ENCODE measurements at regions not wholly inside any gene's neighbourhood (a gene's known extent, or its start where the extent isn't known, plus 50 kb on each side); places are given as distances from the start of the nearest gene placed in this dataset.

DNA sequence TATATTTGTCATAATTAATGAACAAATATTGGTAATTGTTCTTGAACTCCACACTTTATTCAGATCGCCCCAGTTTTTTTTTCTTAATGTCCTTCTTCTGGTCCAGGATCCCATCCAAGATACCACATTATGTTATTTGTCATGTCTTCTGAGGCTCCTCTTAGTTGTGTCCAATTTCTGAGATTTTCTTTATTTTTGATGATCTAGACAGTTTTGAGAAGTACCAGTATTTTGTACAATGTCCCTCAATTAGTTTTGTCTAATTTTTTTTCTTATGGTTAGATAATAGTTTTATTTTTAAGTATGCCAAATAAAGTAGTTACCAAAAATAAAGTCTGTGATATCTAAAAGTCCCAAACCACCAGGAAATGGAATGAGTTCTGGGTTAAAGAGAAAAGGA is 440.8 kb upstream of the ATP2B1 start:
- DNase-seq (no peak), ATAC-seq (no peak)
- TF ChIP-seq, protein P1, sequence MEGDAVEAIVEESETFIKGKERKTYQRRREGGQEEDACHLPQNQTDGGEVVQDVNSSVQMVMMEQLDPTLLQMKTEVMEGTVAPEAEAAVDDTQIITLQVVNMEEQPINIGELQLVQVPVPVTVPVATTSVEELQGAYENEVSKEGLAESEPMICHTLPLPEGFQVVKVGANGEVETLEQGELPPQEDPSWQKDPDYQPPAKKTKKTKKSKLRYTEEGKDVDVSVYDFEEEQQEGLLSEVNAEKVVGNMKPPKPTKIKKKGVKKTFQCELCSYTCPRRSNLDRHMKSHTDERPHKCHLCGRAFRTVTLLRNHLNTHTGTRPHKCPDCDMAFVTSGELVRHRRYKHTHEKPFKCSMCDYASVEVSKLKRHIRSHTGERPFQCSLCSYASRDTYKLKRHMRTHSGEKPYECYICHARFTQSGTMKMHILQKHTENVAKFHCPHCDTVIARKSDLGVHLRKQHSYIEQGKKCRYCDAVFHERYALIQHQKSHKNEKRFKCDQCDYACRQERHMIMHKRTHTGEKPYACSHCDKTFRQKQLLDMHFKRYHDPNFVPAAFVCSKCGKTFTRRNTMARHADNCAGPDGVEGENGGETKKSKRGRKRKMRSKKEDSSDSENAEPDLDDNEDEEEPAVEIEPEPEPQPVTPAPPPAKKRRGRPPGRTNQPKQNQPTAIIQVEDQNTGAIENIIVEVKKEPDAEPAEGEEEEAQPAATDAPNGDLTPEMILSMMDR (IDR thresholded peaks at IDR 0.05) = no peak
- Histone ChIP-seq H3K9me3 (no peaks in the 10 kb centered on the region), H3K4me3 (no peak overlapping the region), H3K27me3 (no peaks in the 10 kb centered on the region), H3K36me3 (no peaks in the 10 kb centered on the region), H3K27ac (no peak overlapping the region), H3K4me1 (no peaks in the 10 kb centered on the region)
- intact Hi-C loops (cut with DNase I) = no loop called here

DNA sequence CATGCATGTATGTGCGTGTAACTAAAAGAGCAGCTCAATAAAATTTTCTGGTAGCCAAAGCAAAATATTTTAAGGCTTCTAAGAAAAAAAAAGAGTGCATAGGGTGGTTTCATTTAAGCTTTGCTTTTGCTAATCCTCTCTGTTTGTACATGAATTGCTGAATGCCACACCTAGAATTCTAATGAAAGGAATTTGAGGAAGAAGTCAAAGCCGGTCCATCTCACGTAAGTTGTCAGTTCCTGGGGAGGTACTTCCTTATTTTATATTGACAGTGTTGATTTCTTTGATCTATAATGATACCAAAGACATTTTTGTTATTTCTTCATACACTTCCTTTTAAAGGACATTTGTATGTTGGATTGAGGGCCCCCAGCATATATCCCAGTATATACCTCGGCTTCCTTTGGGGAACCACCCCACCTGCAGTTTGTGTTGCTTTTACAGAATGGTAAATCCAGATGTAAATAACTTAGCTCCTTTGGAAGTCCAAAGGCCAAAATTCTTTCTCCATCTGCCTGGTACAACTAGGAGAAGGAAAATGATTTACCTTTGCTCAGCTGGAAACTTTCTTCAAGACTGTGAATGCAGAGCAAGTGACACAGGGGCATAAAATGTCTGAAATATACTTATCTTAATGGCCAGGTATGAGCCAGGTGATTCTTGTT is 420.9 kb upstream of the ATP2B1 start:
- no peaks in the 10 kb centered on the region for H3K27me3 ChIP-seq
- H3K4me3 ChIP-seq = no peak overlapping the region
- no peak overlapping the region for H3K27ac ChIP-seq
- H3K9me3 ChIP-seq = no peaks in the 10 kb centered on the region
- H3K4me1 ChIP-seq = no peaks in the 10 kb centered on the region
- DNase-seq (no peak), ATAC-seq (no peak)
- intact Hi-C loops (cut with DNase I) = no loop called here
- TF ChIP-seq, protein P1 (IDR thresholded peaks at IDR 0.05) = no peak
- H3K36me3 ChIP-seq = no peaks in the 10 kb centered on the region

DNA sequence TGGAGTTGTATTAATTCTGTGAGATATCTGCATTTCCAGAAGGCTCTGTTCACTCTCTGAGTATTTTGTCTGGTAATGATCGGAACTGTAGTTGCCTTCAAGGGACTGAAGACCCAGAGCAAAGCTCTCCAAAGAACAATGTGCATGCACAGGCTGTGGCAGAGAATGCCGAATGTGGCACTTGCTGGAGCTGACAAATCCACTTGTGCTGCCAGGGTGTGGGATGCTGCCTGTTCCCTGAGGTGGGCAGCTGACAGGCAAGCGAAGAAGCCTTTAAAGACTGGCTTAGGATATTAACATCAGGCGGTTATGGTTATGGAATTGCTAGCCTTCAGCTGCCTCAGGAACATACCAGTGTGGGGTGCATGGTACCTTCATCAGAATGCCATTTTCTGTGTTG is 419.9 kb upstream of the ATP2B1 start:
- Histone ChIP-seq H3K4me1 (no peaks in the 10 kb centered on the region), H3K4me3 (no peak overlapping the region), H3K9me3 (no peaks in the 10 kb centered on the region), H3K27ac (no peak overlapping the region), H3K27me3 (no peaks in the 10 kb centered on the region), H3K36me3 (no peaks in the 10 kb centered on the region)
- TF ChIP-seq, protein P1 (IDR thresholded peaks at IDR 0.05) = no peak
- ATAC-seq (no peak), DNase-seq (no peak)
- intact Hi-C loops (cut with DNase I) = no loop called here

DNA sequence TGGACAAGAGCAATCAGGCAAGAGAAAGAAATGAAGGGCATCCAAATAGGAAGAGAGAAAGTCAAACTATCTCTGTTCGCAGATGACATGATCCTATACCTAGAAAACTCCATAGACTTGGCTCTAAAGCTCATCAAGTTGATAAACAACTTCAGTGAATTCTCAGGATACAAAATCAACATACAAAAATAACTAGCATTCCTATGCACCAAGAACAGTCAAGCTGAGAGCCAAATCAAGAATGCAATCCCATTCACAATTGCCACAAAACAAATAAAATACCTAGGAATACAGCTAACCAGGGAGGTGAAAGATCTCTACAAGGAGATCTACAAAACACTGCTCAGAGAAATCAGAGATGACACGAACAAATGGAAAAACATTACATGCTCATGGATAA is 417.5 kb upstream of the ATP2B1 start:
- Histone ChIP-seq H3K4me1 (no peaks in the 10 kb centered on the region), H3K27me3 (no peaks in the 10 kb centered on the region), H3K27ac (no peak overlapping the region), H3K36me3 (no peaks in the 10 kb centered on the region), H3K4me3 (no peak overlapping the region), H3K9me3 (peaks cover 0 to 2% of the 10 kb centered on the region in 2 donors)
- DNase-seq = no peak
- TF ChIP-seq, protein P1 (IDR thresholded peaks at IDR 0.05) = no peak
- intact Hi-C loops (cut with DNase I) = no loop called here
- no peak for ATAC-seq

DNA sequence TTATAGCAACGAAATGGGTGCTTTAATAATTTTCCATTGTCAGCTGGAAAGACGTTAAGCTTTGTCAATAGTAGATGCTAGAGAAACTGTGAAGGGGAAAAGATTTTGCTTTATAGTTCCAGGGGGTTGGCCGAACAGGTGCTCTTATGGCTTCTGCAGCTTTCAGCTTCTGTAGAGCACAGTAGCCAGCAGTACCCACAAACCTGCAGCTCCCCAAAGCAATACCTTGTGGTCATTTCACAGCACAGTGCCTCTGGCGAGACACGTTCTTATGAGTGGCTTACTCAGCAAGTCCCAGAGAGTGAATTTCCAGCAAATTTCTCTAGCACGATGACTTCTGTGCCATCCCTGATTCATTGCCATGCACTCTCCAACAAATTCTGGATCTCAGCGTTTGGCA is 416.3 kb upstream of the ATP2B1 start:
- Histone ChIP-seq H3K4me1 (no peaks in the 10 kb centered on the region), H3K4me3 (no peak overlapping the region), H3K9me3 (peaks cover 0 to 14% of the 10 kb centered on the region in 2 donors), H3K27ac (no peak overlapping the region), H3K27me3 (no peaks in the 10 kb centered on the region), H3K36me3 (no peaks in the 10 kb centered on the region)
- ATAC-seq = no peak
- intact Hi-C loops (cut with DNase I) = no loop called here
- TF ChIP-seq, protein P1 (IDR thresholded peaks at IDR 0.05) = no peak
- DNase-seq = no peak

All from left lung (tissue), 4 donors.